ENCODE measurements at regions not wholly inside any gene's neighbourhood (a gene's known extent, or its start where the extent isn't known, plus 50 kb on each side); places are given as distances from the start of the nearest gene placed in this dataset.

DNA sequence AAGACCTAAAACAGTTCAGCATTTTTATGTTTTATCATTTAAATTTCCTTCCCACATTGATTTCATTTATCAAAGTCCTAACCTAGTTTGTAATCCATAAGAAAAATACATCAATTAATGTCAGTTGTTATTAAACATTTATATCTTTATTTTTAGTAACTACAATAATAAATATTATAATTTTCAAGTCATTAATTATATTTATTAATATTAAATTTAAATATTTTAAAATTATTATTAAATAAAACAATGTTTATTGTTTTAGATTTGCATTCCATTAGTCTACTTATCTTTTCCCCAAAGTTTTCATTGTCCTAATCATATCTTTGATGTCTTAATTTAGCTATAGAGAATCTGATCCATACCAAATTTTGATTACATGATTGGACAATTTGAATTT lies 368.9 kb downstream of the PLA2G4A start:
- TF ChIP-seq CTCF (IDR thresholded peaks at IDR 0.05) (no peak), POLR2A (IDR thresholded peaks at IDR 0.05) (no peak)

Measured in esophagus squamous epithelium (tissue), 4 donors.